ENCODE measurements at regions not wholly inside any gene's neighbourhood (a gene's known extent, or its start where the extent isn't known, plus 50 kb on each side); places are given as distances from the start of the nearest gene placed in this dataset.
"Not testable (repeated sequence)": the region's sequence is repeated elsewhere in the genome, so short reads cannot be mapped to it uniquely, and the experiment has no call there.

- no peaks in the 10 kb centered on the region for H3K27me3 ChIP-seq (ENCODE audit: control insufficient read depth in 5 of 5, insufficient read depth in 4 of 5, low read length in 5 of 5)
- H3K36me3 ChIP-seq (ENCODE audit: control insufficient read depth in 5 of 5, insufficient read depth in 5 of 5, low read length in 5 of 5): no peaks in the 10 kb centered on the region
- H3K4me1 ChIP-seq (ENCODE audit: control insufficient read depth in 5 of 5, insufficient read depth in 5 of 5, low read length in 5 of 5): no peaks in the 10 kb centered on the region
- H3K9ac ChIP-seq (ENCODE audit: low read length in 5 of 5): no peak overlapping the region
- H3K9me3 ChIP-seq (ENCODE audit: control insufficient read depth in 5 of 5, low read length in 5 of 5): peaks cover 0 to 2% (median 0%) of the 10 kb centered on the region in 5 donors
- no peak overlapping the region for H3K27ac ChIP-seq (ENCODE audit: low read depth, low read length)
- no peak overlapping the region for H3K4me3 ChIP-seq (ENCODE audit: low read depth in 1 of 5, low read length in 5 of 5)
These were observed 625.3 kb upstream of the HS3ST1 start for GRCh38 chr4:12053966-12054365.

- Histone ChIP-seq H3K4me1 (ENCODE audit: control insufficient read depth in 5 of 5, insufficient read depth in 5 of 5, low read length in 5 of 5) (no peaks in the 10 kb centered on the region), H3K4me3 (ENCODE audit: low read depth in 1 of 5, low read length in 5 of 5) (no peak overlapping the region), H3K27ac (ENCODE audit: low read depth, low read length) (no peak overlapping the region), H3K36me3 (ENCODE audit: control insufficient read depth in 5 of 5, insufficient read depth in 5 of 5, low read length in 5 of 5) (no peaks in the 10 kb centered on the region), H3K9me3 (ENCODE audit: control insufficient read depth in 5 of 5, low read length in 5 of 5) (peaks cover 0 to 2% (median 0%) of the 10 kb centered on the region in 5 donors), H3K27me3 (ENCODE audit: control insufficient read depth in 5 of 5, insufficient read depth in 4 of 5, low read length in 5 of 5) (no peaks in the 10 kb centered on the region), H3K9ac (ENCODE audit: low read length in 5 of 5) (no peak overlapping the region)
These were observed 624.9 kb upstream of the HS3ST1 start for GRCh38 chr4:12053556-12053955.

GRCh38 chr4:12050357-12050756 is 621.7 kb upstream of the HS3ST1 start:
- Histone ChIP-seq H3K27me3 (ENCODE audit: control insufficient read depth in 5 of 5, insufficient read depth in 4 of 5, low read length in 5 of 5) (no peaks in the 10 kb centered on the region), H3K36me3 (ENCODE audit: control insufficient read depth in 5 of 5, insufficient read depth in 5 of 5, low read length in 5 of 5) (no peaks in the 10 kb centered on the region), H3K4me3 (ENCODE audit: low read depth in 1 of 5, low read length in 5 of 5) (no peak overlapping the region), H3K4me1 (ENCODE audit: control insufficient read depth in 5 of 5, insufficient read depth in 5 of 5, low read length in 5 of 5) (no peaks in the 10 kb centered on the region), H3K9me3 (ENCODE audit: control insufficient read depth in 5 of 5, low read length in 5 of 5) (peaks cover 0 to 2% (median 0%) of the 10 kb centered on the region in 5 donors), H3K9ac (ENCODE audit: low read length in 5 of 5) (no peak overlapping the region), H3K27ac (ENCODE audit: low read depth, low read length) (no peak overlapping the region)

- H3K9me3 ChIP-seq (ENCODE audit: control insufficient read depth in 5 of 5, low read length in 5 of 5): peaks cover 0 to 10% (median 5%) of the 10 kb centered on the region in 5 donors
- H3K27ac ChIP-seq (ENCODE audit: low read depth, low read length): no peak overlapping the region
- no peaks in the 10 kb centered on the region for H3K4me1 ChIP-seq (ENCODE audit: control insufficient read depth in 5 of 5, insufficient read depth in 5 of 5, low read length in 5 of 5)
- no peak overlapping the region for H3K4me3 ChIP-seq (ENCODE audit: low read depth in 1 of 5, low read length in 5 of 5)
- no peaks in the 10 kb centered on the region for H3K27me3 ChIP-seq (ENCODE audit: control insufficient read depth in 5 of 5, insufficient read depth in 4 of 5, low read length in 5 of 5)
- H3K36me3 ChIP-seq (ENCODE audit: control insufficient read depth in 5 of 5, insufficient read depth in 5 of 5, low read length in 5 of 5): no peaks in the 10 kb centered on the region
- no peak overlapping the region for H3K9ac ChIP-seq (ENCODE audit: low read length in 5 of 5)
These were observed 614.1 kb upstream of the HS3ST1 start for GRCh38 chr4:12042818-12043217.

GRCh38 chr4:12041828-12042227 is 613.1 kb upstream of the HS3ST1 start:
- no peaks in the 10 kb centered on the region for H3K27me3 ChIP-seq (ENCODE audit: control insufficient read depth in 5 of 5, insufficient read depth in 4 of 5, low read length in 5 of 5)
- no peak overlapping the region for H3K9ac ChIP-seq (ENCODE audit: low read length in 5 of 5)
- H3K4me3 ChIP-seq (ENCODE audit: low read depth in 1 of 5, low read length in 5 of 5): no peak overlapping the region
- H3K27ac ChIP-seq (ENCODE audit: low read depth, low read length): no peak overlapping the region
- H3K4me1 ChIP-seq (ENCODE audit: control insufficient read depth in 5 of 5, insufficient read depth in 5 of 5, low read length in 5 of 5): no peaks in the 10 kb centered on the region
- H3K9me3 ChIP-seq (ENCODE audit: control insufficient read depth in 5 of 5, low read length in 5 of 5): peaks cover 0 to 10% (median 5%) of the 10 kb centered on the region in 5 donors
- no peaks in the 10 kb centered on the region for H3K36me3 ChIP-seq (ENCODE audit: control insufficient read depth in 5 of 5, insufficient read depth in 5 of 5, low read length in 5 of 5)

- no peaks in the 10 kb centered on the region for H3K27me3 ChIP-seq (ENCODE audit: control insufficient read depth in 5 of 5, insufficient read depth in 4 of 5, low read length in 5 of 5)
- H3K27ac ChIP-seq (ENCODE audit: low read depth, low read length): no peak overlapping the region
- H3K36me3 ChIP-seq (ENCODE audit: control insufficient read depth in 5 of 5, insufficient read depth in 5 of 5, low read length in 5 of 5): no peaks in the 10 kb centered on the region
- H3K4me1 ChIP-seq (ENCODE audit: control insufficient read depth in 5 of 5, insufficient read depth in 5 of 5, low read length in 5 of 5): no peaks in the 10 kb centered on the region
- H3K9me3 ChIP-seq (ENCODE audit: control insufficient read depth in 5 of 5, low read length in 5 of 5): peaks cover 0 to 10% (median 5%) of the 10 kb centered on the region in 5 donors
- no peak overlapping the region for H3K4me3 ChIP-seq (ENCODE audit: low read depth in 1 of 5, low read length in 5 of 5)
- no peak overlapping the region for H3K9ac ChIP-seq (ENCODE audit: low read length in 5 of 5)
These were observed 607.8 kb upstream of the HS3ST1 start for GRCh38 chr4:12036450-12036849.

GRCh38 chr4:12028258-12028657 is 599.6 kb upstream of the HS3ST1 start:
- peaks cover 0 to 3% (median 0%) of the 10 kb centered on the region in 5 donors for H3K9me3 ChIP-seq (ENCODE audit: control insufficient read depth in 5 of 5, low read length in 5 of 5)
- no peaks in the 10 kb centered on the region for H3K27me3 ChIP-seq (ENCODE audit: control insufficient read depth in 5 of 5, insufficient read depth in 4 of 5, low read length in 5 of 5)
- H3K27ac ChIP-seq (ENCODE audit: low read depth, low read length): no peak overlapping the region
- H3K36me3 ChIP-seq (ENCODE audit: control insufficient read depth in 5 of 5, insufficient read depth in 5 of 5, low read length in 5 of 5): no peaks in the 10 kb centered on the region
- no peak overlapping the region for H3K4me3 ChIP-seq (ENCODE audit: low read depth in 1 of 5, low read length in 5 of 5)
- H3K4me1 ChIP-seq (ENCODE audit: control insufficient read depth in 5 of 5, insufficient read depth in 5 of 5, low read length in 5 of 5): no peaks in the 10 kb centered on the region
- H3K9ac ChIP-seq (ENCODE audit: low read length in 5 of 5): no peak overlapping the region

GRCh38 chr4:12022409-12022808 is 593.7 kb upstream of the HS3ST1 start:
- Histone ChIP-seq H3K4me3 (ENCODE audit: low read depth in 1 of 5, low read length in 5 of 5) (no peak overlapping the region), H3K27me3 (ENCODE audit: control insufficient read depth in 5 of 5, insufficient read depth in 4 of 5, low read length in 5 of 5) (no peaks in the 10 kb centered on the region), H3K4me1 (ENCODE audit: control insufficient read depth in 5 of 5, insufficient read depth in 5 of 5, low read length in 5 of 5) (no peaks in the 10 kb centered on the region), H3K9ac (ENCODE audit: low read length in 5 of 5) (no peak overlapping the region), H3K36me3 (ENCODE audit: control insufficient read depth in 5 of 5, insufficient read depth in 5 of 5, low read length in 5 of 5) (no peaks in the 10 kb centered on the region), H3K27ac (ENCODE audit: low read depth, low read length) (no peak overlapping the region), H3K9me3 (ENCODE audit: control insufficient read depth in 5 of 5, low read length in 5 of 5) (peaks cover 0 to 3% (median 0%) of the 10 kb centered on the region in 5 donors)

GRCh38 chr4:12016729-12017128 is 588.0 kb upstream of the HS3ST1 start:
- Histone ChIP-seq H3K27me3 (ENCODE audit: control insufficient read depth in 5 of 5, insufficient read depth in 4 of 5, low read length in 5 of 5) (no peaks in the 10 kb centered on the region), H3K4me1 (ENCODE audit: control insufficient read depth in 5 of 5, insufficient read depth in 5 of 5, low read length in 5 of 5) (no peaks in the 10 kb centered on the region), H3K36me3 (ENCODE audit: control insufficient read depth in 5 of 5, insufficient read depth in 5 of 5, low read length in 5 of 5) (no peaks in the 10 kb centered on the region), H3K9me3 (ENCODE audit: control insufficient read depth in 5 of 5, low read length in 5 of 5) (peaks cover 3 to 10% (median 8%) of the 10 kb centered on the region in 5 donors), H3K27ac (ENCODE audit: low read depth, low read length) (no peak overlapping the region), H3K9ac (ENCODE audit: low read length in 5 of 5) (no peak overlapping the region), H3K4me3 (ENCODE audit: low read depth in 1 of 5, low read length in 5 of 5) (no peak overlapping the region)

- no peak overlapping the region for H3K4me3 ChIP-seq (ENCODE audit: low read depth in 1 of 5, low read length in 5 of 5)
- H3K4me1 ChIP-seq (ENCODE audit: control insufficient read depth in 5 of 5, insufficient read depth in 5 of 5, low read length in 5 of 5): no peaks in the 10 kb centered on the region
- no peaks in the 10 kb centered on the region for H3K36me3 ChIP-seq (ENCODE audit: control insufficient read depth in 5 of 5, insufficient read depth in 5 of 5, low read length in 5 of 5)
- no peak overlapping the region for H3K27ac ChIP-seq (ENCODE audit: low read depth, low read length)
- no peaks in the 10 kb centered on the region for H3K9me3 ChIP-seq (ENCODE audit: control insufficient read depth in 5 of 5, low read length in 5 of 5)
- H3K27me3 ChIP-seq (ENCODE audit: control insufficient read depth in 5 of 5, insufficient read depth in 4 of 5, low read length in 5 of 5): no peaks in the 10 kb centered on the region
- H3K9ac ChIP-seq (ENCODE audit: low read length in 5 of 5): no peak overlapping the region
These were observed 576.8 kb upstream of the HS3ST1 start for GRCh38 chr4:12005471-12005870.

- not testable (repeated sequence) for H3K36me3 ChIP-seq (ENCODE audit: control insufficient read depth in 5 of 5, insufficient read depth in 5 of 5, low read length in 5 of 5); H3K4me3 ChIP-seq (ENCODE audit: low read depth in 1 of 5, low read length in 5 of 5); H3K4me1 ChIP-seq (ENCODE audit: control insufficient read depth in 5 of 5, insufficient read depth in 5 of 5, low read length in 5 of 5); H3K27ac ChIP-seq (ENCODE audit: low read depth, low read length); H3K9ac ChIP-seq (ENCODE audit: low read length in 5 of 5); H3K27me3 ChIP-seq (ENCODE audit: control insufficient read depth in 5 of 5, insufficient read depth in 4 of 5, low read length in 5 of 5)
- H3K9me3 ChIP-seq (ENCODE audit: control insufficient read depth in 5 of 5, low read length in 5 of 5): peaks cover 0 to 13% (median 8%) of the 10 kb centered on the region in 5 donors
These were observed 567.9 kb upstream of the HS3ST1 start for GRCh38 chr4:11996581-11996980.

Data from subcutaneous abdominal adipose tissue (tissue), 5 donors.